ENCODE measurements at regions not wholly inside any gene's neighbourhood (a gene's known extent, or its start where the extent isn't known, plus 50 kb on each side); places are given as distances from the start of the nearest gene placed in this dataset.

DNA sequence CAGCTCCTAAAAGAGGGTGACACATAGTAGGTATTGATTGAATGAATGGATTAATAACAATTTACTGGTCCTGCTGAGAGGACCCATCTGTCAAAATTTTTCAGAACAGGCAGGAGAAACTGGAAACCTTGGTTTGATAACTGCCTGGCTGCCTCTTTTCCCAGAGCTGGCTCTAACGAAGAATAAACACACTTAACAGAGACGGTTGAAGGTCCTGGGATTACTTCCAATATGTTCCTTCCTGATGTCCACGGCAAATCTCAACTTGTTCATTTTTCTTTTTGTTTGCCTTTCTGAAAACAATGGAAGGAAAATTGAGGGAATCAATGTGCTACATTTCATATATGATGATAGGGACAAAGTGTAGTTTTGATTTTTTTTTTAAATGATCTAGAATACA is 76.5 kb upstream of the SYT13 start:
- no peak for TF ChIP-seq CTBP1 (IDR thresholded peaks at IDR 0.05; ENCODE audit: borderline replicate concordance)
- no peak for TF ChIP-seq FOXA1 (IDR thresholded peaks at IDR 0.05)
- TF ChIP-seq L3MBTL2 (conservative IDR thresholded peaks at IDR 0.05): no peak
- TF ChIP-seq LEF1 (IDR thresholded peaks at IDR 0.05; ENCODE audit: borderline replicate concordance): no peak
- no peak for TF ChIP-seq BHLHE40 (IDR thresholded peaks at IDR 0.05; ENCODE audit: borderline replicate concordance)
- ChIA-PET CTCF (interaction anchor here (1.1 kb wide), 1 partner anchor 8 kb away, joined by 7 read pairs; no protein-coding TSS in a partner anchor), POLR2A (no interaction called here)
- no peak for DNase-seq (ENCODE audit: extremely low spot score)

DNA sequence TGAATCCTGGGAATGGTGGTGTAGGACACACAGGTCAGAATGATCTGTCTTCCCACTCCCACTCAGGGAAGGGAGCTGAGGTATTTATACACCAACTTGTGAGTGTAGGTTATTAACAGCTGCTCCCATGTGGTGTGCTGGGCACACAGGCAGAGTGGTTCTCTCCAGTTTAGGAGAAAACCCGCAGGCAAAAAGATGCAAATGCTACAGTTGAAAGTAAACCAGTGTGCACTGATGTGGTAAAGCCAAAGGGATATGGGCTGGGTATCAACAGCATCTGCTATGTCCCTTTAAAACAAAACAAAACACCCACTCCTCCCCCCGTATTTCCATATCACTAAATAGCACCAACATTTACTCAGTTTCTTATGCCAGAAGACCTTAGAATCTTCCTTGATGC is 75.4 kb upstream of the SYT13 start:
- POLR2A ChIA-PET: no interaction called here
- DNase-seq (ENCODE audit: extremely low spot score): no peak
- no peak for TF ChIP-seq SP1 (IDR thresholded peaks at IDR 0.05)
- CTCF ChIA-PET: interaction anchor here (1.1 kb wide), 1 partner anchor 10 kb away, joined by 7 read pairs; no protein-coding TSS in a partner anchor

DNA sequence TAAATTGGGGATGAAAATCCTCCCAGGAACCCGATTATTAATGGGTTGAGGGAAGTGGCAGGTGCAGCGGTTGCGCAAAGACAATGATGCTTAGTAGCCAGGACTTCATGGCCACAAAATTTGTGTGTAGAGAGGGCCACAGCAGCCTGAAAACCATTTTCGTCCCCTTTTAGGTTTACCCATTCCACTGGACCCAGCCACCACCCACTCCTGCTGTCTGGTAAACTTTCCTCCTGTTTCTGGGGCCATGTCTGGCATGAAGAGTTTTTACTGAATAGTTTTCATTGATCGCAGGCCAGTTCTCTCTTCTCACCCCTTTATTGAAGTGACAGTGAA is 69.5 kb upstream of the SYT13 start:
- ChIA-PET CTCF (interaction anchor here (0.6 kb wide), 1 partner anchor 15 kb away, joined by 4 read pairs; no protein-coding TSS in a partner anchor), POLR2A (no interaction called here)
- no peak for DNase-seq (ENCODE audit: extremely low spot score)
- no peak for TF ChIP-seq ZNF384 (IDR thresholded peaks at IDR 0.05)
- TF ChIP-seq TARDBP (IDR thresholded peaks at IDR 0.05): no peak

DNA sequence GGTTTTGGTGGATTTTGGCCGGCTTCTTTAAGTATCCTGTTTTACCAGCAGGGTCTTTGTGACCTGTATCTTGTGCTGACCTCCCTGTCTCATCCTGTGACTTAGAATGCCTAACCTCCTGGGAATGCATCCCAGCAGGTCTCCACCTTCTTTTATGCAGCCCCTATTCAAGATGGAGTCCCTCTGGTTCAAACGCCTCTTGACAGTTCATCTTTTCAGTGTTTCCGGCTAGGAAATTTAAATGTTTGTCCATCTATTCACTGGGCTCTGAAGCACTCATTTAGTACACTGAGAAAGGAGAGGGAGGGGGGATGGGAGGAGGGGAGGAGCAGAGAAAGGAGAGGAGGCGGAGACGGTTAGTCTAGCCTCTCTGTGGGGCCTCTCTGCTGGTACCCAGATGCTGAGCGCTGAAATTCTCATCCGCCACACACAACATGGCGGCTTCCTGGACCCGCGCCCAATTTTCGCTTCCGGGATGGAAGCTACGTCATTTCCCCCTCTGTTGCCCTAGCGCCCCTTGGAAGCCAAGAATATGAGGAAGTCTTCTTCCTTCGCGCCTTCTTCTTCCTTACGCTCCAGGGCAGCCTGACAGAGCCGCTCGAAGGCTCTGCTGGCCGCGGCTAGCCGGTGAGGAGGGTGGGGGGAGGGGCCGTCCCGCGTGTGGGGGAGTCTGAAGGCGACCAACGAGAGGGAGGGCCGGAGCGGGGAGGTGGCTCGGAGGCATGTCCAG is 69.0 kb upstream of the SYT13 start:
- POLR2A ChIA-PET: no interaction called here

DNA sequence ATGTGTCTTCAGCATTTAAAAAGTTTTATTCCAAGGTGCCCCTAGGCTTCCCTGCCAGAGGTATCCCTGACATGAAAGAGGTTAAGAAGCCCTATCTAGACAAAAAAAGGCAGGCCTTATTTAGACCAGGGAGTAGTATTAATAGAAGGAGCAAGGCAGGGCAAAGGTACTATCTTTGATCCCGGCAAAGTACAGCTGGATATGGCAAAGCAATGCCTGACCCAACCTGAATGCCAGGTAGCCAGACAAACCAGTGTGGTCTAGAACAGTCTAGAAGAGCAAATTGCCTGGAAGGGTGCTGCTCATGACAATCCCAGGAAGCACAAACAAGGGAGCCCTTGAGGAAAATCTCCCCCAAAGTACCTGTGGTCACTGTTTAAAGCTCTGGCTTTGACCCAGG is 62.6 kb upstream of the SYT13 start:
- no peak for DNase-seq (ENCODE audit: extremely low spot score)
- ChIA-PET CTCF (interaction anchor here (1.4 kb wide), 1 partner anchor 423 kb away, joined by 4 read pairs; no protein-coding TSS in a partner anchor), POLR2A (no interaction called here)
- TF ChIP-seq HDGF (IDR thresholded peaks at IDR 0.05; ENCODE audit: borderline replicate concordance): no peak
- no peak for TF ChIP-seq FOXA1 (IDR thresholded peaks at IDR 0.05)
- no peak for TF ChIP-seq FOXM1 (IDR thresholded peaks at IDR 0.05; ENCODE audit: borderline replicate concordance)
- no peak for TF ChIP-seq SUZ12 (IDR thresholded peaks at IDR 0.05)
- TF ChIP-seq FOXK2 (IDR thresholded peaks at IDR 0.05): no peak
- TF ChIP-seq L3MBTL2 (conservative IDR thresholded peaks at IDR 0.05): no peak
- TF ChIP-seq LEF1 (IDR thresholded peaks at IDR 0.05; ENCODE audit: borderline replicate concordance): no peak
- TF ChIP-seq CTBP1 (IDR thresholded peaks at IDR 0.05; ENCODE audit: borderline replicate concordance): no peak
- no peak for TF ChIP-seq ELF4 (IDR thresholded peaks at IDR 0.05)
- no peak for TF ChIP-seq NFRKB (IDR thresholded peaks at IDR 0.05)
- no peak for TF ChIP-seq SP1 (IDR thresholded peaks at IDR 0.05)
- no peak for TF ChIP-seq ARNT (IDR thresholded peaks at IDR 0.05)
- TF ChIP-seq, protein P1, sequence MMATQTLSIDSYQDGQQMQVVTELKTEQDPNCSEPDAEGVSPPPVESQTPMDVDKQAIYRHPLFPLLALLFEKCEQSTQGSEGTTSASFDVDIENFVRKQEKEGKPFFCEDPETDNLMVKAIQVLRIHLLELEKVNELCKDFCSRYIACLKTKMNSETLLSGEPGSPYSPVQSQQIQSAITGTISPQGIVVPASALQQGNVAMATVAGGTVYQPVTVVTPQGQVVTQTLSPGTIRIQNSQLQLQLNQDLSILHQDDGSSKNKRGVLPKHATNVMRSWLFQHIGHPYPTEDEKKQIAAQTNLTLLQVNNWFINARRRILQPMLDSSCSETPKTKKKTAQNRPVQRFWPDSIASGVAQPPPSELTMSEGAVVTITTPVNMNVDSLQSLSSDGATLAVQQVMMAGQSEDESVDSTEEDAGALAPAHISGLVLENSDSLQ (IDR thresholded peaks at IDR 0.05): no peak

More for the DNA sequence above, 69.0 kb upstream of the SYT13 start:
- TF ChIP-seq L3MBTL2 (conservative IDR thresholded peaks at IDR 0.05) (peak; percentile 70), ELF4 (IDR thresholded peaks at IDR 0.05) (peak; percentile 80), FOXM1 (IDR thresholded peaks at IDR 0.05; ENCODE audit: borderline replicate concordance) (no peak), SP1 (IDR thresholded peaks at IDR 0.05) (no peak), NFRKB (IDR thresholded peaks at IDR 0.05) (0 out of 2 replicates have a peak, but pooled peaks have one; percentile 29)
- DNase-seq (ENCODE audit: extremely low spot score): peak; percentile 80
- CTCF ChIA-PET: interaction anchor here (0.6 kb wide), 1 partner anchor 15 kb away, joined by 4 read pairs; no protein-coding TSS in a partner anchor

DNA sequence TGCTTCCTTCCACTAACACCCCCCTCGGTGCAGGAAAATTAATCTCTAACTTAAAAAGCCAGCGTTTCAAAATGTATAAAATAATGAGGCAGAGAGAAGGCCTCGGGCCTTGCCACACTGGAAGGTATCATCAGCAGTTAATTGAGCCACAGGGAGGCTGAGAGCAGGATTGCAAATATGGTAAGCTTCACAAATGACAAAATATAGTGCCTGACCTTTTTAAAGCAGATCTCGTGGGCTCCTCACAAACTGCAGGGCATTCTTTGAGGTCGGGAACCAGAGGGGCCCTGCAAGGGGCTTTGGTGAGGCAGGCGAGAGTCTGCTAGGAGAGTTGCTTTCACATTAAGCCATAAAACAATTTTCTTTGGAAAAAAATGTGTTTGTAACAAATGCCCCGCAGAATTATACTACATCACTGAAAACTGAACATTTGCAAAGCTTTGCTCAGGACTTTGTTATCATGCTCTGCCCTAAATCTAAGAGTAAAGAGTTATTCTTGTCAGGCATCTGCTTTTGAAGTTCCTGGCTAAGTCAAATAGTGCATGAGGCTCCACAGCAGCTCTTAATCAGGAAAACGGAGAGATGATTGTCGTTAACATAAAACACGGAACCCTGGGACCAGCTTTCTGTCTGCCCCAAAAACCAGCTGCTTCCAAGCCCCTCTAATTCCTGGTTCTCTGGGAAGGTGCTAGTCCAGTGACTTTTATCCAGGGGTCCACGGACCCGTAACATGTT is 61.4 kb upstream of the SYT13 start:
- no peak for TF ChIP-seq FOXK2 (IDR thresholded peaks at IDR 0.05)
- no peak for TF ChIP-seq HDGF (IDR thresholded peaks at IDR 0.05; ENCODE audit: borderline replicate concordance)
- no peak for TF ChIP-seq ELF4 (IDR thresholded peaks at IDR 0.05)
- ChIA-PET CTCF (interaction anchor here (0.6 kb wide), 1 partner anchor 35 kb away, joined by 3 read pairs; no protein-coding TSS in a partner anchor), POLR2A (interaction anchor here (0.6 kb wide), 1 partner anchor 527 kb away, joined by 3 read pairs; no protein-coding TSS in a partner anchor)
- no peak for DNase-seq (ENCODE audit: extremely low spot score)

DNA sequence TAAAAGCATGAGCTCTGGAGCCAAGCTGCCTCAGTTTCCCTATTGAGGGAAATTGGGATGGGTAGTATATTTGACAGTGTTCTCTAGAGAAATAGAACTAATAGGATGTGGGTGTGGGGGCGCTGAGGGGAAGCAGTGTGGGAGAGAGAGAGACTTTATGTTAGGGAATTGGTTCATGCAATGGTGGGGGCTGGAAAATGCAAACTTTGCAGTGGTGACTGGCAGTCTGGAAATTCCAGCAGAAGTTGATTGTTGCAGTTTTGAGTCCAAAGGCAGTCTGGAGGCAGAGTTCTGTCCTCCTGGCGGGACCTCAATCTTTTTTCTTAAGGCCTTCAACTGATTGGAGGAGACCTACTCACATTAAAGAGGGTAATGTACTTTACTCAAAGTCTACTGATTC is 59.4 kb upstream of the SYT13 start:
- ChIA-PET POLR2A (no interaction called here), CTCF (no interaction called here)
- DNase-seq (ENCODE audit: extremely low spot score): no peak
- TF ChIP-seq LEF1 (IDR thresholded peaks at IDR 0.05; ENCODE audit: borderline replicate concordance) (no peak), ZNF384 (IDR thresholded peaks at IDR 0.05) (no peak), FOXA1 (IDR thresholded peaks at IDR 0.05) (no peak), FOXK2 (IDR thresholded peaks at IDR 0.05) (no peak), L3MBTL2 (conservative IDR thresholded peaks at IDR 0.05) (no peak), NFRKB (IDR thresholded peaks at IDR 0.05) (no peak), CTBP1 (IDR thresholded peaks at IDR 0.05; ENCODE audit: borderline replicate concordance) (no peak), SP1 (IDR thresholded peaks at IDR 0.05) (no peak), ELF4 (IDR thresholded peaks at IDR 0.05) (no peak), FOXM1 (IDR thresholded peaks at IDR 0.05; ENCODE audit: borderline replicate concordance) (no peak), HDGF (IDR thresholded peaks at IDR 0.05; ENCODE audit: borderline replicate concordance) (no peak), ARNT (IDR thresholded peaks at IDR 0.05) (no peak), BHLHE40 (IDR thresholded peaks at IDR 0.05; ENCODE audit: borderline replicate concordance) (no peak), SUZ12 (IDR thresholded peaks at IDR 0.05) (no peak), TARDBP (IDR thresholded peaks at IDR 0.05) (no peak)
- TF ChIP-seq, protein P1 (IDR thresholded peaks at IDR 0.05): no peak
